Spleen (tissue), 11 donors: ENCODE measurements at regions not wholly inside any gene's neighbourhood (a gene's known extent, or its start where the extent isn't known, plus 50 kb on each side); places are given as distances from the start of the nearest gene placed in this dataset.

ENCODE experiments used
- DNase-seq: peaks from one replicate; pipeline ENCODE4 v3.0.0-alpha.2; 2020
- H3K27ac ChIP-seq, 8 donors: fragments of 200-600 bp; sonication (generic) in 7 of 8; 1 replicate in 4 of 8; 2 replicates in 4 of 8; pipeline versions ENCODE4 v1.5.0 to v1.8.0; 2016 to 2021; ENCODE audit warnings: inconsistent platforms in 4 of 8, mild to moderate bottlenecking in 4 of 8, moderate library complexity in 1 of 8
- H3K27me3 ChIP-seq, 7 donors: fragments of 200-600 bp; sonication (generic) in 6 of 7; replicated peaks in 1 of 7; 1 replicate in 4 of 7; 2 replicates in 3 of 7; pipeline versions ENCODE4 v1.5.0 to v1.8.0; 2016 to 2021; ENCODE audit warnings: inconsistent platforms in 3 of 7, mild to moderate bottlenecking in 1 of 7
- H3K36me3 ChIP-seq, 6 donors: fragments of 200-600 bp; sonication (generic) in 5 of 6; 1 replicate in 4 of 6; 2 replicates in 2 of 6; pipeline versions ENCODE4 v1.5.0 to v1.8.0; 2016 to 2021; ENCODE audit warnings: inconsistent platforms in 2 of 6
- H3K4me1 ChIP-seq, 6 donors: fragments of 200-600 bp; sonication (generic) in 5 of 6; 1 replicate in 3 of 6; 2 replicates in 3 of 6; pipeline versions ENCODE4 v1.5.0 to v1.8.0; 2016 to 2021; ENCODE audit warnings: inconsistent platforms in 3 of 6
- H3K4me3 ChIP-seq, 8 donors: fragments of 200-600 bp; sonication (generic) in 7 of 8; 1 replicate in 4 of 8; 2 replicates in 4 of 8; pipeline versions ENCODE4 v1.5.0 to v1.8.0; 2016 to 2021; ENCODE audit warnings: inconsistent platforms in 4 of 8, mild to moderate bottlenecking in 4 of 8, moderate library complexity in 2 of 8
- H3K9me3 ChIP-seq, 8 donors: fragments of 200-600 bp; sonication (generic) in 7 of 8; 1 replicate in 4 of 8; 2 replicates in 4 of 8; pipeline versions ENCODE4 v1.5.0 to v1.8.0; 2016 to 2021; ENCODE audit warnings: inconsistent platforms in 4 of 8
- CTCF ChIP-seq, 11 experiments: fragments of 200-600 bp in 7 of 11; fragments of 450-650 bp in 4 of 11; sonication (generic) in 4 of 11; IDR thresholded peaks in 8 of 11; conservative IDR thresholded peaks in 3 of 11; 1 replicate in 7 of 11; 2 replicates in 4 of 11; pipeline versions ENCODE4 v1.4.0 to v1.8.0; 2016 to 2021; ENCODE audit warnings: antibody characterized with exemption in 11 of 11, inconsistent platforms in 4 of 11, mild to moderate bottlenecking in 1 of 11
- POLR2A ChIP-seq, 3 donors: fragments of 450-650 bp; IDR thresholded peaks; one replicate each; pipeline ENCODE4 v1.5.1; 2017; ENCODE audit warnings: antibody characterized with exemption in 3 of 3, mild to moderate bottlenecking in 1 of 3
- POLR2AphosphoS5 ChIP-seq, 3 donors: sonication (generic); formaldehyde crosslinking; IDR thresholded peaks; one replicate each; pipeline ENCODE4 v1.5.1; 2017; ENCODE audit warnings: antibody characterized with exemption in 3 of 3
- WGBS, 5 donors: extraction: QIAGEN DNeasy Blood & Tissue Kit in 3 of 5; methylation state at CpG; one replicate each; pipeline versions ENCODE4 v1.1.5 to v1.1.7; 2013 to 2018; 5-methylcytosine and 5-hydroxymethylcytosine counted together
- intact Hi-C: fragments of 100-400 bp; cut with DNase I; formaldehyde crosslinking; loops from one replicate; pipeline ENCODE4 v1.15.0; 2023; ENCODE audit warnings: low total_unique reads
- donor health status: healthy with polysubstance abuse.
- donor health status: DM: no; HTN: no; CAD: no; lungs with moderate emphysema.
- donor health status: DM: no; HTN: no; CAD: no.
- donor health status: Bipolar disorder and iron deficiency.
- donor health status: healthy.
- donor health status: DM: no; HTN: no; CAD: no.
- donor health status: DM: yes; HTN: yes; CAD: no.

GRCh38 chr2:187988348-187988747 is 303.3 kb upstream of the GULP1 start:
- H3K4me1 ChIP-seq: peaks cover 0 to 5% (median 0%) of the 10 kb centered on the region in 6 donors
- 30 to 36% (median 33%) methylated on average over 6 of the region's 6 CpGs for WGBS, 5 donors
- no peaks in the 10 kb centered on the region for H3K36me3 ChIP-seq
- TF ChIP-seq CTCF (IDR thresholded peaks at IDR 0.05 in 8 of 11, conservative IDR thresholded peaks at IDR 0.05 in 3 of 11) (no peak), POLR2AphosphoS5 (IDR thresholded peaks at IDR 0.05) (no peak), POLR2A (IDR thresholded peaks at IDR 0.05) (no peak)
- intact Hi-C loops: no loop called here
- H3K27ac ChIP-seq: no peak overlapping the region
- no peaks in the 10 kb centered on the region for H3K27me3 ChIP-seq
- DNase-seq: no peak
- no peaks in the 10 kb centered on the region for H3K9me3 ChIP-seq
- no peak overlapping the region for H3K4me3 ChIP-seq

DNA sequence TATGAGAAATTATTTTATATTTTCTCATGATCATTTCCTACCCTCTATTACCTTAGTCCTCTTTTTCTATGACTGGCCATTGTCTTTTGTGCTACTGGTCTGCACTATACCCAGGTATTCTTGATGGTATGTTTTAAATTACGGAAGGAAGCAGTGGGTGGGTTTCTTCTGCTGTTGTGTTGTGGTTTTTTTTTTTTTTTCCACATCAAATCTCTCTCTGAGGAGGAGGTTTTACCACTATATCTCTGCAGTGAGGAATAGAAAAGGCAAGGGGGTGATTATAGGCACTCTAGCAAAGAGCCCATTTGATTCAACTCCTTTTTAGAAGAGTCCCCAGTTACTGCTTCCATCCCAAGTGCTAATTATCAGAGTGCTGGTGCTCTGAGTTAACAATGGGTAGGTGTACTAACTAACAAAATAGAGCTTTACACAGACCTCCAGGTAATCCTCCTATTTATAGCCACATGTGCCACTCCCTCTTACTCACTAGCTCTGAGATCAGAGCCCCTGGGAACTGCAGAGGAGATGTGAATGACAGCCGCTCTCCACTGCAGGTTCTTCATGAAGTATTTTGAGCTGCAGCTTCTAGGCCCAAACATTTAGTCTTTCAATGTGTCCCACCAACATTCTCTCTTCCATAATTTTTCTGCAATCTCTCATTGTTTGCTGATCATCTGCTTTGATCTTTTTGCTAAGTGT is 301.6 kb upstream of the GULP1 start:
- TF ChIP-seq POLR2AphosphoS5 (IDR thresholded peaks at IDR 0.05) (no peak), CTCF (IDR thresholded peaks at IDR 0.05 in 8 of 11, conservative IDR thresholded peaks at IDR 0.05 in 3 of 11) (no peak), POLR2A (IDR thresholded peaks at IDR 0.05) (no peak)
- H3K4me3 ChIP-seq: no peak overlapping the region
- no peak overlapping the region for H3K27ac ChIP-seq
- no peaks in the 10 kb centered on the region for H3K4me1 ChIP-seq
- DNase-seq: no peak
- intact Hi-C loops: no loop called here
- 39 to 55% (median 45%) methylated on average over 2 of the region's 2 CpGs for WGBS, 5 donors
- H3K36me3 ChIP-seq: no peaks in the 10 kb centered on the region
- H3K27me3 ChIP-seq: no peaks in the 10 kb centered on the region
- no peaks in the 10 kb centered on the region for H3K9me3 ChIP-seq

- no peak for DNase-seq
- intact Hi-C loops: no loop called here
- Histone ChIP-seq H3K36me3 (no peaks in the 10 kb centered on the region), H3K27ac (no peak overlapping the region), H3K4me3 (no peak overlapping the region), H3K4me1 (no peaks in the 10 kb centered on the region), H3K9me3 (no peaks in the 10 kb centered on the region), H3K27me3 (no peaks in the 10 kb centered on the region)
- TF ChIP-seq POLR2A (IDR thresholded peaks at IDR 0.05): no peak
- no peak for TF ChIP-seq POLR2AphosphoS5 (IDR thresholded peaks at IDR 0.05)
- no peak for TF ChIP-seq CTCF (IDR thresholded peaks at IDR 0.05 in 8 of 11, conservative IDR thresholded peaks at IDR 0.05 in 3 of 11)
- 82 to 96% (median 92%) methylated on average over 1 of the region's 1 CpG for WGBS, 5 donors
These were observed 300.3 kb upstream of the GULP1 start for GRCh38 chr2:187991389-187991788.

- Histone ChIP-seq H3K9me3 (no peaks in the 10 kb centered on the region), H3K4me1 (no peaks in the 10 kb centered on the region), H3K4me3 (no peak overlapping the region), H3K27me3 (no peaks in the 10 kb centered on the region), H3K36me3 (no peaks in the 10 kb centered on the region), H3K27ac (no peak overlapping the region)
- DNase-seq: peak; percentile 59
- 36 to 72% (median 63%) methylated on average over 3 to 5 of the region's 5 CpGs for WGBS, 5 donors
- TF ChIP-seq CTCF (IDR thresholded peaks at IDR 0.05 in 8 of 11, conservative IDR thresholded peaks at IDR 0.05 in 3 of 11) (no peak), POLR2A (IDR thresholded peaks at IDR 0.05) (no peak), POLR2AphosphoS5 (IDR thresholded peaks at IDR 0.05) (no peak)
- intact Hi-C loops: no loop called here
These were observed 297.0 kb upstream of the GULP1 start for GRCh38 chr2:187994464-187995331.
